ENCODE measurements at regions not wholly inside any gene's neighbourhood (a gene's known extent, or its start where the extent isn't known, plus 50 kb on each side); places are given as distances from the start of the nearest gene placed in this dataset.

DNA sequence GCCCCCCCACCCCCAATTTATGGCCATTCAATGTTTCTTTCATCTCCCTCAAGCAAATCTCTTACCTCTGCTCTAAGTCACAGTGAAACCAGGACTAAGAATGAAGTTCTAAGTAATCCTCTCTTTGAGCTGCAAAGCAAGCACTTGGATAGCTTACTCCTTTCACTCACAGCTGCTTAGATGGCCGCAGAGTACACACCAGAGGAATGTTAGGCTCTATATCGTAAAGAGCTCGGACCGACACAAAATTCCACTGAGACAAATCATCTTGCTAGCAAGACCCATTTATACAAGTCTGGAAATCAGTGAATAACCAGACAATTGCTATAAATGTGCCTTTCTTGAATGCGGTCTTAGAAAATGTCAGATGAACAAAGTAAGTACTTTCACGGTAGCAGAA is 135.0 kb downstream of the IDS start:
- TF ChIP-seq, protein P1, sequence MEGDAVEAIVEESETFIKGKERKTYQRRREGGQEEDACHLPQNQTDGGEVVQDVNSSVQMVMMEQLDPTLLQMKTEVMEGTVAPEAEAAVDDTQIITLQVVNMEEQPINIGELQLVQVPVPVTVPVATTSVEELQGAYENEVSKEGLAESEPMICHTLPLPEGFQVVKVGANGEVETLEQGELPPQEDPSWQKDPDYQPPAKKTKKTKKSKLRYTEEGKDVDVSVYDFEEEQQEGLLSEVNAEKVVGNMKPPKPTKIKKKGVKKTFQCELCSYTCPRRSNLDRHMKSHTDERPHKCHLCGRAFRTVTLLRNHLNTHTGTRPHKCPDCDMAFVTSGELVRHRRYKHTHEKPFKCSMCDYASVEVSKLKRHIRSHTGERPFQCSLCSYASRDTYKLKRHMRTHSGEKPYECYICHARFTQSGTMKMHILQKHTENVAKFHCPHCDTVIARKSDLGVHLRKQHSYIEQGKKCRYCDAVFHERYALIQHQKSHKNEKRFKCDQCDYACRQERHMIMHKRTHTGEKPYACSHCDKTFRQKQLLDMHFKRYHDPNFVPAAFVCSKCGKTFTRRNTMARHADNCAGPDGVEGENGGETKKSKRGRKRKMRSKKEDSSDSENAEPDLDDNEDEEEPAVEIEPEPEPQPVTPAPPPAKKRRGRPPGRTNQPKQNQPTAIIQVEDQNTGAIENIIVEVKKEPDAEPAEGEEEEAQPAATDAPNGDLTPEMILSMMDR (conservative IDR thresholded peaks at IDR 0.05; ENCODE audit: low read depth, low read length), result no peak
- TF ChIP-seq EZH2 (IDR thresholded peaks at IDR 0.05; ENCODE audit: low read length, unreplicated experiment) (no peak), EZH2phosphoT487 (IDR thresholded peaks at IDR 0.05; ENCODE audit: borderline replicate concordance, low read length) (no peak)
